ENCODE measurements at regions not wholly inside any gene's neighbourhood (a gene's known extent, or its start where the extent isn't known, plus 50 kb on each side); places are given as distances from the start of the nearest gene placed in this dataset.

DNA sequence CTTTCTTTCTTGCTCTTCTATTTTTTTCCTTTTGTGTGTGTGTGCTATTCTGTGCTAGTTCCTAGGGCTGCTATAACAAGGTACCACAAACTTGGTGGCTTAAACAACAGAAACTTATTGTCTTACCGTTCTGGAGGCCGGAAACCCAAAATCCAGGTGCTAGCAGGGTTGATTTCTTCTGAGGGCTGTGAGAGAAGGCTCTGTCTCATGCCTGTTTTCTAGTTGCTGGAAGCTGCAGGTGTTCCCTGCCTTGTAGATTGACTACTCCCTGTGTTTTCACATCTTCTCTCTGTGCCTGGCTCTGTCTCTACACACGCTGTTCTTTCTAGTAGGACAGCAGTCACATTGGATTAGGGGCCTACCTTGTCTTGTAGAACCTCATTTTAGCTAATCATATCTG lies 150.9 kb upstream of the DSCAM start:
- Histone ChIP-seq H3K23ac (ENCODE audit: insufficient read length, low read depth, low read length) (no peak overlapping the region), H4K20me1 (ENCODE audit: control insufficient read depth, insufficient read depth, insufficient read length) (no peaks in the 10 kb centered on the region), H3K79me2 (ENCODE audit: insufficient read depth, low read length) (no peaks in the 10 kb centered on the region), H3K4me1 (ENCODE audit: insufficient read depth, low read length) (no peaks in the 10 kb centered on the region), H4K91ac (ENCODE audit: insufficient read length, low read depth, low read length) (no peak overlapping the region), H3K4me2 (ENCODE audit: insufficient read depth, insufficient read length, low read length) (no peak overlapping the region), H2BK120ac (ENCODE audit: low read depth, low read length, poor library complexity, severe bottlenecking) (no peak overlapping the region), H2BK15ac (ENCODE audit: low read depth, low read length) (no peak overlapping the region), H2BK20ac (ENCODE audit: low read depth, low read length, poor library complexity, severe bottlenecking) (no peak overlapping the region), H2AFZ (ENCODE audit: low read length) (no peak overlapping the region), H2BK12ac (ENCODE audit: insufficient read length, low read depth, low read length) (no peak overlapping the region), H3K79me1 (ENCODE audit: insufficient read depth, low read depth, low read length, poor library complexity, severe bottlenecking) (no peaks in the 10 kb centered on the region), H3K23me2 (ENCODE audit: insufficient read length, low read depth, low read length, poor library complexity, severe bottlenecking) (no peaks in the 10 kb centered on the region), H3K56ac (ENCODE audit: insufficient read length, low read depth, low read length) (no peak overlapping the region), H2BK5ac (ENCODE audit: insufficient read length, low read length) (no peak overlapping the region), H3K9me3 (ENCODE audit: control insufficient read depth, low read depth, low read length) (no peaks in the 10 kb centered on the region), H4K8ac (replicated peaks; ENCODE audit: insufficient read length, low read depth, low read length) (no peak overlapping the region), H3K18ac (ENCODE audit: insufficient read length, low read depth, low read length) (no peak overlapping the region), H2AK5ac (ENCODE audit: insufficient read length, low read length) (no peak overlapping the region), H4K5ac (ENCODE audit: insufficient read length, low read depth, low read length) (no peak overlapping the region), H3T11ph (ENCODE audit: low read length) (no peak overlapping the region), H3K9ac (ENCODE audit: extremely low read depth, insufficient read length, low read length) (no peak overlapping the region), H3K4ac (ENCODE audit: low read depth, low read length) (no peak overlapping the region), H3K14ac (ENCODE audit: insufficient read depth, low read length) (no peak overlapping the region), H3K27me3 (ENCODE audit: insufficient read depth, low read length) (no peaks in the 10 kb centered on the region), H3K27ac (ENCODE audit: insufficient read length, low read depth, low read length) (no peak overlapping the region)
- Mint-ChIP-seq H3K4me1 (no peaks in the 10 kb centered on the region), H3K27ac (no peak overlapping the region), H3K27me3 (ENCODE audit: low read depth) (no peaks in the 10 kb centered on the region; the same call in 1 of the 2 replicates), H3K4me3 (no peak overlapping the region), H3K9me3 (peaks cover 11 to 16% of the 10 kb centered on the region in 2 experiments), H3K36me3 (ENCODE audit: insufficient read depth in 1 of 3, low read depth in 3 of 3) (peaks cover 4 to 9% (median 5%) of the 10 kb centered on the region in 3 experiments; a peak in 5 of 7 replicates)
- no CpG with 5 or more reads among the region's 3 CpGs for WGBS (ENCODE audit: extremely low coverage, insufficient read length, low lambda C conversion rate)
- TF ChIP-seq, protein P1, sequence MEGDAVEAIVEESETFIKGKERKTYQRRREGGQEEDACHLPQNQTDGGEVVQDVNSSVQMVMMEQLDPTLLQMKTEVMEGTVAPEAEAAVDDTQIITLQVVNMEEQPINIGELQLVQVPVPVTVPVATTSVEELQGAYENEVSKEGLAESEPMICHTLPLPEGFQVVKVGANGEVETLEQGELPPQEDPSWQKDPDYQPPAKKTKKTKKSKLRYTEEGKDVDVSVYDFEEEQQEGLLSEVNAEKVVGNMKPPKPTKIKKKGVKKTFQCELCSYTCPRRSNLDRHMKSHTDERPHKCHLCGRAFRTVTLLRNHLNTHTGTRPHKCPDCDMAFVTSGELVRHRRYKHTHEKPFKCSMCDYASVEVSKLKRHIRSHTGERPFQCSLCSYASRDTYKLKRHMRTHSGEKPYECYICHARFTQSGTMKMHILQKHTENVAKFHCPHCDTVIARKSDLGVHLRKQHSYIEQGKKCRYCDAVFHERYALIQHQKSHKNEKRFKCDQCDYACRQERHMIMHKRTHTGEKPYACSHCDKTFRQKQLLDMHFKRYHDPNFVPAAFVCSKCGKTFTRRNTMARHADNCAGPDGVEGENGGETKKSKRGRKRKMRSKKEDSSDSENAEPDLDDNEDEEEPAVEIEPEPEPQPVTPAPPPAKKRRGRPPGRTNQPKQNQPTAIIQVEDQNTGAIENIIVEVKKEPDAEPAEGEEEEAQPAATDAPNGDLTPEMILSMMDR (conservative IDR thresholded peaks at IDR 0.05), result no peak
- no peak for DNase-seq

Measured in H9 (cell line).